Lower lobe of right lung (tissue), 2 donors: ENCODE measurements at regions not wholly inside any gene's neighbourhood (a gene's known extent, or its start where the extent isn't known, plus 50 kb on each side); places are given as distances from the start of the nearest gene placed in this dataset.
"Not testable (repeated sequence)": the region's sequence is repeated elsewhere in the genome, so short reads cannot be mapped to it uniquely, and the experiment has no call there.

Source experiments
- ATAC-seq, 2 donors: fragments of 200-7000 bp; cut with Tn5 transposase; one replicate each; pipeline ENCODE4 v1.9.1; 2020 to 2022; ENCODE audit warnings: mild to moderate bottlenecking in 2 of 2, moderate library complexity in 2 of 2
- DNase-seq: peaks from one replicate; pipeline ENCODE4 v3.0.0-alpha.2; 2020
- H3K27ac ChIP-seq: fragments of 200-600 bp; one replicate; pipeline ENCODE4 v1.8.0; 2022
- H3K27me3 ChIP-seq: fragments of 200-600 bp; one replicate; pipeline ENCODE4 v1.8.0; 2022; ENCODE audit warnings: low read depth
- H3K36me3 ChIP-seq: fragments of 200-600 bp; one replicate; pipeline ENCODE4 v1.8.0; 2022; ENCODE audit warnings: mild to moderate bottlenecking
- H3K4me1 ChIP-seq: fragments of 200-600 bp; one replicate; pipeline ENCODE4 v1.8.0; 2022
- H3K4me3 ChIP-seq: fragments of 200-600 bp; one replicate; pipeline ENCODE4 v1.8.0; 2022; ENCODE audit warnings: mild to moderate bottlenecking
- H3K9me3 ChIP-seq: fragments of 200-600 bp; one replicate; pipeline ENCODE4 v1.8.0; 2022
- CTCF ChIP-seq: fragments of 200-600 bp; IDR thresholded peaks from one replicate; pipeline ENCODE4 v1.8.0; 2022; ENCODE audit warnings: antibody characterized with exemption, mild to moderate bottlenecking
- intact Hi-C: fragments of 100-400 bp; cut with DNase I; formaldehyde crosslinking; loops from one replicate; pipeline ENCODE4 v1.11.0; 2022
- donor health status: DM: no; HTN: yes; CAD: no; lungs with severe emphysema.

GRCh38 chr3:176341963-176342362, 855.3 kb downstream of the TBL1XR1 start:
- ATAC-seq (no peak), DNase-seq (no peak)
- TF ChIP-seq CTCF, result no peak
- no peak overlapping the region for H3K4me3 ChIP-seq
- no peak overlapping the region for H3K27ac ChIP-seq
- H3K36me3 ChIP-seq, result no peaks in the 10 kb centered on the region
- no peaks in the 10 kb centered on the region for H3K4me1 ChIP-seq
- H3K9me3 ChIP-seq, result peaks cover 4% of the 10 kb centered on the region
- intact Hi-C loops, result no loop called here
- no peaks in the 10 kb centered on the region for H3K27me3 ChIP-seq

GRCh38 chr3:176328666-176329065, 868.6 kb downstream of the TBL1XR1 start:
- H3K27ac ChIP-seq, result no peak overlapping the region
- H3K4me3 ChIP-seq, result no peak overlapping the region
- DNase-seq (no peak), ATAC-seq (no peak)
- intact Hi-C loops, result no loop called here
- no peaks in the 10 kb centered on the region for H3K4me1 ChIP-seq
- no peaks in the 10 kb centered on the region for H3K36me3 ChIP-seq
- no peak for TF ChIP-seq CTCF
- H3K27me3 ChIP-seq, result no peaks in the 10 kb centered on the region
- no peaks in the 10 kb centered on the region for H3K9me3 ChIP-seq

GRCh38 chr3:176328198-176328597, 869.1 kb downstream of the TBL1XR1 start:
- Histone ChIP-seq H3K9me3 (no peaks in the 10 kb centered on the region), H3K36me3 (no peaks in the 10 kb centered on the region), H3K27me3 (no peaks in the 10 kb centered on the region), H3K27ac (no peak overlapping the region), H3K4me3 (no peak overlapping the region), H3K4me1 (no peaks in the 10 kb centered on the region)
- intact Hi-C loops, result no loop called here
- no peak for TF ChIP-seq CTCF
- no peak for DNase-seq
- ATAC-seq, result no peak

GRCh38 chr3:176326894-176327490, 870.3 kb downstream of the TBL1XR1 start:
- H3K27me3 ChIP-seq, ATAC-seq, DNase-seq, H3K9me3 ChIP-seq, H3K4me1 ChIP-seq, H3K36me3 ChIP-seq, intact Hi-C loops, H3K4me3 ChIP-seq, H3K27ac ChIP-seq: not testable (repeated sequence)

GRCh38 chr3:176321532-176321931, 875.8 kb downstream of the TBL1XR1 start:
- H3K27ac ChIP-seq, intact Hi-C loops, H3K4me3 ChIP-seq, ATAC-seq, H3K36me3 ChIP-seq, H3K9me3 ChIP-seq, H3K4me1 ChIP-seq, DNase-seq, H3K27me3 ChIP-seq: not testable (repeated sequence)

- ATAC-seq (no peak), DNase-seq (no peak)
- Histone ChIP-seq H3K27me3 (no peaks in the 10 kb centered on the region), H3K9me3 (no peaks in the 10 kb centered on the region), H3K4me1 (no peaks in the 10 kb centered on the region), H3K36me3 (no peaks in the 10 kb centered on the region), H3K27ac (no peak overlapping the region), H3K4me3 (no peak overlapping the region)
- no peak for TF ChIP-seq CTCF
- intact Hi-C loops, result no loop called here
Observed at GRCh38 chr3:176321099-176321498, 876.2 kb downstream of the TBL1XR1 start.

- ATAC-seq, result no peak
- H3K4me1 ChIP-seq, result no peaks in the 10 kb centered on the region
Observed at GRCh38 chr3:176313426-176313825, 883.9 kb downstream of the TBL1XR1 start.

More at GRCh38 chr3:176313426-176313825, 883.9 kb downstream of the TBL1XR1 start:
- Histone ChIP-seq H3K9me3 (no peaks in the 10 kb centered on the region), H3K27ac (no peak overlapping the region), H3K27me3 (no peaks in the 10 kb centered on the region), H3K4me3 (no peak overlapping the region), H3K36me3 (no peaks in the 10 kb centered on the region)
- no peak for DNase-seq
- TF ChIP-seq CTCF, result no peak
- intact Hi-C loops, result no loop called here
